ENCODE measurements at regions not wholly inside any gene's neighbourhood (a gene's known extent, or its start where the extent isn't known, plus 50 kb on each side); places are given as distances from the start of the nearest gene placed in this dataset.

GRCh38 chr10:131848741-131849590, 51.8 kb upstream of the PPP2R2D start:
- TF ChIP-seq, protein P1, sequence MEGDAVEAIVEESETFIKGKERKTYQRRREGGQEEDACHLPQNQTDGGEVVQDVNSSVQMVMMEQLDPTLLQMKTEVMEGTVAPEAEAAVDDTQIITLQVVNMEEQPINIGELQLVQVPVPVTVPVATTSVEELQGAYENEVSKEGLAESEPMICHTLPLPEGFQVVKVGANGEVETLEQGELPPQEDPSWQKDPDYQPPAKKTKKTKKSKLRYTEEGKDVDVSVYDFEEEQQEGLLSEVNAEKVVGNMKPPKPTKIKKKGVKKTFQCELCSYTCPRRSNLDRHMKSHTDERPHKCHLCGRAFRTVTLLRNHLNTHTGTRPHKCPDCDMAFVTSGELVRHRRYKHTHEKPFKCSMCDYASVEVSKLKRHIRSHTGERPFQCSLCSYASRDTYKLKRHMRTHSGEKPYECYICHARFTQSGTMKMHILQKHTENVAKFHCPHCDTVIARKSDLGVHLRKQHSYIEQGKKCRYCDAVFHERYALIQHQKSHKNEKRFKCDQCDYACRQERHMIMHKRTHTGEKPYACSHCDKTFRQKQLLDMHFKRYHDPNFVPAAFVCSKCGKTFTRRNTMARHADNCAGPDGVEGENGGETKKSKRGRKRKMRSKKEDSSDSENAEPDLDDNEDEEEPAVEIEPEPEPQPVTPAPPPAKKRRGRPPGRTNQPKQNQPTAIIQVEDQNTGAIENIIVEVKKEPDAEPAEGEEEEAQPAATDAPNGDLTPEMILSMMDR (IDR thresholded peaks at IDR 0.05): no peak
- no peak for TF ChIP-seq POLR2A (IDR thresholded peaks at IDR 0.05)

All from Peyer's patch (tissue), 4 donors.